GM18867 (cell line): ENCODE measurements at regions not wholly inside any gene's neighbourhood (a gene's known extent, or its start where the extent isn't known, plus 50 kb on each side); places are given as distances from the start of the nearest gene placed in this dataset.

Source experiments
- ATAC-seq: cut with Tn5 transposase; IDR thresholded peaks from one replicate; pipeline ENCODE4 v1.9.1; 2021; ENCODE audit warnings: mild to moderate bottlenecking, moderate library complexity; ENCODE audit not compliant: unreplicated experiment

DNA sequence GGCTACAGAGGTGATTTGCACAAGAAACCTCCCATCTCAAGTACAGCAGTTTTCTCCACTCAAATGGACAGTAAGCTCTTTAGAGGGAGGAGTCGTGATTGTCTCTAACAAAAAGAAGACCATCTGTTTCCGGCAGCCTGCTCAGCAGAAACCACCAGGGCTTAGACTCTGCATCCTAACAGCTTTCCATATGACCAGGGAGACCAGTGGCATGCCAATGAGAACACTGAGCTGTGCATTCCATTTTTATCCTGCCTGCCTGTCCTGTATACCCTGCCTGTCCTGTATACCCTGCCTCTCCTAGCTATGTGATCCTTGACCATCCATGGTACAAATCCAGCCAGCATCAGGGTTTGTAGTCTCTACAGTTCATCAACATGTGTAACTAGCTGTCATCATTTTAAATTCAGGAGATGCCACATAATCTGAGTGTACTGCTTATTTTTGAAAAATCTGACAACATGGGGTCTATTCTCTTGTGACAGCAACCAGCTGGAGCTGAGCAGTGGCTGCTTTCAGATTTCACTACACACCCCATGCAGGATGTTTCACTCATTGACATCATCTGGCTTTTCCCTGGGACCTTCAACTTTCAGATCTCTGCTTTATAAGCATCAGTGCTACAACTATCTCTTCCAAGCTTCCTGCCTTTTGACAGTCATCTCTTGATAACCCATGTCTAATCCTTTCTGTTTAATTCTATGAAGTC lies 50.5 kb upstream of the POU2AF2 start:
- ATAC-seq, result no peak

DNA sequence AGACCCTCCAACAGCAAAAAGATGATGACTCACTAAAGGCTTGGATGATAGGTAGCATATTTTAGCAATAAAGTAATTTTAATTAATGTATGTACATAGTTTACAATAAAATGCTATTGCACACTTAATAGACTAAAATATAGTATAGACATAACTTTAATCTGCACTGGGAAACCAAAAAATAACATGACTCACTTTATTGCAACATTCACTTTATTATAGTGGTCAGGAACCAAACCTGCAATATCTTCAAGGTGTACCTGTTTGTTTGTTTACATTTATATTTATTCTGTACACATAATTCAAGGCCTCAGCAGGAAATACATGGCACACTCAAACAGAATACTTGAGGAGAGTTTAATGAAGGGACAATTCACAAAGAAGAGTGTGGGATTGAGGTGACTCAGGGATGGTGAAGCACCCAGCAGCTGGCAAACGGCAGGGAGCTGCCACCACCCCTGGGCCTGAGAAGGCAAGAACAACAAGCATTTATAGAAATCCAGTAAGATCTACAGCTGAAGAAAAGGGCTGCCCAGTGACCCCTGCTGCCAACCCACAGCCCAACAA lies 51.5 kb upstream of the POU2AF2 start:
- no peak for ATAC-seq

GRCh38 chr11:111189466-111189865 lies 56.1 kb upstream of the POU2AF2 start:
- no peak for ATAC-seq

DNA sequence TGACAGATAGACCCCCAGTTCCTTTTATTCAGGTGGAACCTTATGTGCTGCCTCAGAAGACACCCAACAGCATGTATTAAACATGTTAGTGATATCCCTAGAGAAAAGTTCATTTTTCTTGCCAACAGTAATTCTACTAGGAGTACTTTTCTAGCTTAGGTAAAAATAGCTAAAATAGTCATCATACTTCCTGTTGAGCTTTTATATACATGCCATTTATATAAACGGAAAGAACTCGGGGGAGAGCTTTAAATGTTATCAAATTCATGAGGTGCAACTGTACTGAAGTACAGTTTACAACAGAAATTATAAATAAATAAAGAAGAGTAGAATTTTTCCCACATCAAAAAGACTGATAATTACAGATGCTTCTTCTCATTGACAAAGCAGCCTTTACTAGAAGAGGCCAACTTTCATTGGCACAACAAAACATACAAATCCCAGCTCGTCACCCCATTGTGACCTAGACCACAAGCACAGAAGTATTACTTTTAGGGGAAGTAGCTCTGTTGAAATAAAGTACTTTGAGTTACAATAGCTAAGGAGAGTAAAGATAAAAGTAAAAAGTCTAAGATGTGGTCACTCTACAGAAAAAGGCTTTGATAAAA lies 59.1 kb upstream of the POU2AF2 start:
- no peak for ATAC-seq

DNA sequence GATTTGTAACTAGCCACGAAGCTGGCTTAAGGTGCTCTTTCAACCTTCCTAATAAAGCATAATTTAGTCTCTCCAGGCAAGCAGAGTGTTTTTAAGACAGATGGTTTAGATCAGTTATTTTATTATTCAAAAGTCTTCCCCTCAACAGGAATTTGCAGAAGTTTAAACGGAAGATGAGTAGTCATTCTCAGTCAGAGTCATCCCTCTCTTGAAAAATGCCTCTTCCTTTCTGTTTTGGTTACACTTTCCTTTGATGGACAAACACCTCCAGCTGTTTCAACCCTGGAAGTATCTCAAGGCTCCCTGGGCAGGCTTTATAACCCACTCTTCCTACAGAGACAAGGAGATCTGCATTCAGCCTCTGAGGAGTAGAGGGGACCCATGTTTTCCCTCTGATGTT lies 60.3 kb upstream of the POU2AF2 start:
- ATAC-seq, result no peak

DNA sequence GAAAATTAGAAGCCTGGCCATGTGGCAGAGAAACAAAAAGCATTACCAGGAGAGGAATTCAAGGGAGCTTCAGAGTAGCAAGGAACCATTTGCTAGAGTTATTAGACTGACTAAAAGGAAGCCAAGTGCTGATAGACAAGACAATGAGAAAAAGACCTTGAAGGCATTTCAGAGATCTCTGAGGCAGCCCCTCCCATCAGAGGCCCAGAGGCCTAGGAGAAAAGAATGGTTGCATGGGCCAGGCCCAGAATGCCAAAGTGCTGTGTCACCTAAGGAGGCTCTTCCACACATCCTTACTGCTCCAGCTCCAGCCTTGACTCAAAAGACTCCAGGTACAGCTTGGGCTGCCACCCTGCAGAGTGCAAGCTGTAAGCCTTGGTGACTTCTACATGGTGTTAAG lies 61.8 kb upstream of the POU2AF2 start:
- no peak for ATAC-seq

DNA sequence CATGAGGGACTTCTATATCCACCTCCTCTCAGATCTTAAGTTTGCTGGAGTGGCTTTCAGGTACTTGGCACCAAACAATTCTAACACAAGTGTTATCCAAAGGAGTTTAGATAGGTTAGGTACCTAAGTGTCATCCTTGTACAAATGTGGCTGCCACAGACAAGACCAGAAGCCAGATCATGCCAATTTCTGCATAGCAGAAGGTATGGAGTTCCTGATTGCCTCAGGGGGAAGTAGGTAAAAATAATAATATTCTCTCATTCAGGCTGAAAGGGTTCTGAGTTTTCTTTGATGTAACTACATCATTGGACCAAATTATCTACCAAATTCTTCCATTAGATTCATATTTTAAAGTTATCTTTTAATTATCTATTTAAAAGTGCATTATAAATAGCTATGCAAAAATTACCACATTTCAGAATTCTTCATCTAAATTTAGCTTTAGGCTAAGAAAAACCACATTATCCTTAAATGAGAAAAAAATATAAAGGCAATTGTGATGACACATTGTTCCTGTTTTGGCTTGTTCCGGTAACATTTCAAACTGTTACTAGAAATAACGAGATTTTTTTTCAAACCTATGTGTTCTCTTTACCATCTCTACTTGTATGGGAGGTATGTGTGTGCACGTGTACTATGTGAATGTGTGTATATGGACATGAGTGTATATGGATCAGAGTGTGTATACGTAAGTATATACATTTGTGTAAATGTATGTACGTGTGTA lies 66.2 kb upstream of the POU2AF2 start:
- ATAC-seq, result no peak

- ATAC-seq, result peak; percentile 71
Observed at GRCh38 chr11:111177037-111177871, 68.3 kb upstream of the POU2AF2 start.

- peak; percentile 76 for ATAC-seq
Observed at GRCh38 chr11:111176603-111177002, 68.9 kb upstream of the POU2AF2 start.

- ATAC-seq, result no peak
Observed at GRCh38 chr11:111173221-111173620, 72.3 kb upstream of the POU2AF2 start.

DNA sequence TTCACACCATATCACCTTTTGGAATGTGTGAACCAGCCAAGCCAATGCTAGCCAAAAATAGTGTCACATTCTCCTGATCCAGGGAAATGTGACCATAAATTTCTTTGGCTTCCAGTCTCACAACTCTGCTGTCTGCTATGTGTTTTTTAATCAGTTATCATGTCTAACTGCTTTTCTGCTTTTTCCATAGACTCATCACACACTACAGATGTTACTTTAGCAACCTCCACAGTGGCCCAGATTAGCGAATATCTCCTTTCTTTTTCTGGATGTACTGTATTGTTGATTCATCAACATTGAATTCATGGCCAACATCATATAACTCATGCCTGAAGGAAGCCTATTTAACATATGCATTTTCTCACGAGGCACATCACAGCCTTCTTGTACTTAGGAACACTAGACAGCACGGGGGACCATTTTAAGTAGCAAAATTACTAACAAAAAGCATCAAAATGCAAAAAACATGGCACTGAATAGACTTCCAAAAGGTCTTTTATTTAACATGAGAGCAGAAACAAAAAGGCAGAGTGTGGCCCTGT lies 73.1 kb upstream of the POU2AF2 start:
- ATAC-seq, result no peak

GRCh38 chr11:111170761-111171379 lies 74.7 kb upstream of the POU2AF2 start:
- no peak for ATAC-seq

GRCh38 chr11:111169367-111169766 lies 76.2 kb upstream of the POU2AF2 start:
- ATAC-seq, result no peak

GRCh38 chr11:111168871-111169270 lies 76.7 kb upstream of the POU2AF2 start:
- no peak for ATAC-seq

DNA sequence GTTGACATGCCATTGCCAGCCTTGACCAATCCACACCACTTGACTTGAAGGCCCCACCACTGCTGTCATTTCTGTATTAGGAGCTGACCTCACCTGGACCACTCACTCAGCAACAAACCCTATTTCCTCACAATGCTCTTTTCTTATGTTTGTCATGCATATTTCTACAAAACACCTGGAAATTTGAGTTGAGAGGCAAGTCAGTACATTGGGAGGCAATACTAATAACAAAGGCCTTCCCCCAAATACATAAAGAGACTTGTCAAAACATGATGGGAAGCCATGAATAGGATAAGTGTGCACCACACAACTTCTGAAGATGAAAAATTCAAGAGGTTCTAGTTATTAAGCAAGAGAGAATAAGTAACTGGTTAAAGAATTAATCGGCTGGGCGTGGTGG lies 77.9 kb upstream of the POU2AF2 start:
- no peak for ATAC-seq

DNA sequence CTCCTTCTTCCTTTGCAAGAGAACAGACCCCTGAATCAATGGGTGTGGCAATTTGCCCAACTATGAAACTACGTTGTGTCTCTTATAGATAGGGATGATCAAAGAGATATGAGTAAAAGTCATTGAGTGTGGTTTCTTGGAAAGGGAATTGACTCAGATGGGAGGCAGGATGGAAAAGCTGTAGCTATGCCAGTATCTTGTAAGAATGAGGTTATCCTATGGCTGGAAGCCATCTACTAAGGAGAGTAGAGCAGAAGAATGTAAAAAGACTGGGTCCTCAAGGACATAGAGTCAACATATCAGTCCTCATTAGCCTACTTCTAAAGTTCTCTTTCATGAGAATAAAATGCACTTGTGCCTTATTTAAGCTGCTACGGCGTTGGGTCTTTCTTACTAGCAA lies 78.9 kb upstream of the POU2AF2 start:
- no peak for ATAC-seq

GRCh38 chr11:111162305-111162704 lies 83.2 kb upstream of the POU2AF2 start:
- ATAC-seq, result no peak

- ATAC-seq, result no peak
Observed at GRCh38 chr11:111157571-111157970, 88.0 kb upstream of the POU2AF2 start.

- ATAC-seq, result no peak
Observed at GRCh38 chr11:111155021-111155420, 90.5 kb upstream of the POU2AF2 start.

DNA sequence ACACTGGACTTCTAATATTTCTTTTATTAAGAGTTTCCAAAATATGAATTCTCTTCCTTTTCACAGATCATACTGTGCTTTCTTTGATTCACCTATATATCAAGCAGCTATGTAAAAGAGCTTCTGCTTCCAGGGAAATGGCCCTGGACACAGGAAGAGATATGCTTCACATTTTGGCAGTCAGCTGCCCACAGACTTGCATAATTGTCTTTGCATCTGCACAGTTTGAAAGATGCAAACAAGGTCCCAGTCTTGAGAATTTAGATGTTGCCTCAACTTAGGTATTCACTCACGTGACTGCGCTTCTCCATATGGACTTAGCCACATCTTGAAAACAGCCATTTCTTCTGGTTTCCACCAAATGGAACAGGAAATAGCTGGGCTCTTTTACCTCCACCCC lies 92.3 kb upstream of the POU2AF2 start:
- no peak for ATAC-seq
